NT2/D1 (cell line): ENCODE measurements at regions not wholly inside any gene's neighbourhood (a gene's known extent, or its start where the extent isn't known, plus 50 kb on each side); places are given as distances from the start of the nearest gene placed in this dataset.

Source experiments
- DNase-seq: peaks from one replicate; pipeline ENCODE4 v3.0.0-alpha.2; 2011; ENCODE audit warnings: low read depth, low spot score
- H3K27me3 ChIP-seq: 2 replicates; pipeline ENCODE4 v1.6.0; 2011; ENCODE audit warnings: mild to moderate bottlenecking; ENCODE audit not compliant: insufficient read length, insufficient read depth
- H3K36me3 ChIP-seq: 2 replicates; pipeline ENCODE4 v1.6.1; 2011; ENCODE audit warnings: mild to moderate bottlenecking, low read length, mixed read lengths; ENCODE audit not compliant: insufficient read depth, insufficient read length
- H3K4me1 ChIP-seq: 2 replicates; pipeline ENCODE4 v1.5.1; 2011; ENCODE audit not compliant: insufficient read depth, insufficient read length
- H3K4me3 ChIP-seq: 2 replicates; pipeline ENCODE4 v1.5.1; 2011; ENCODE audit warnings: low read depth; ENCODE audit not compliant: insufficient read length
- H3K9ac ChIP-seq: 2 replicates; pipeline ENCODE4 v1.6.0; 2011; ENCODE audit warnings: low read depth; ENCODE audit not compliant: insufficient read length
- H3K9me3 ChIP-seq: 2 replicates; pipeline ENCODE4 v1.5.1; 2011; ENCODE audit warnings: mild to moderate bottlenecking, low read length; ENCODE audit not compliant: insufficient read depth
- SUZ12 ChIP-seq: IDR thresholded peaks from 2 replicates; pipeline ENCODE4 v1.6.1; 2011; ENCODE audit not compliant: insufficient read length, insufficient read depth; ENCODE audit errors: extremely low read depth
- YY1 ChIP-seq: IDR thresholded peaks from 2 replicates; pipeline ENCODE4 v1.6.1; 2011; ENCODE audit not compliant: insufficient read length, insufficient read depth
- ZNF274 ChIP-seq: IDR thresholded peaks from 2 replicates; pipeline ENCODE4 v1.6.1; 2011; ENCODE audit warnings: mild to moderate bottlenecking, low read depth, low read length

GRCh38 chr16:79690159-79690558 is 89.6 kb upstream of the MAF start:
- Histone ChIP-seq H3K4me1 (no peaks in the 10 kb centered on the region), H3K9ac (no peak overlapping the region), H3K4me3 (no peak overlapping the region), H3K36me3 (no peaks in the 10 kb centered on the region), H3K9me3 (0 out of 2 replicates have a peak, but pooled peaks cover 4% of the 10 kb centered on the region), H3K27me3 (no peaks in the 10 kb centered on the region)
- DNase-seq: no peak
- TF ChIP-seq YY1 (no peak), ZNF274 (no peak), SUZ12 (no peak)

GRCh38 chr16:79687249-79688130 is 87.0 kb upstream of the MAF start:
- no peaks in the 10 kb centered on the region for H3K4me1 ChIP-seq
- no peaks in the 10 kb centered on the region for H3K9me3 ChIP-seq
- H3K4me3 ChIP-seq: no peak overlapping the region
- TF ChIP-seq ZNF274 (no peak), SUZ12 (no peak), YY1 (no peak)
- H3K36me3 ChIP-seq: no peaks in the 10 kb centered on the region
- no peaks in the 10 kb centered on the region for H3K27me3 ChIP-seq
- DNase-seq: no peak
- H3K9ac ChIP-seq: no peak overlapping the region

GRCh38 chr16:79685871-79686270 is 85.3 kb upstream of the MAF start:
- no peak for DNase-seq
- Histone ChIP-seq H3K36me3 (no peaks in the 10 kb centered on the region), H3K27me3 (no peaks in the 10 kb centered on the region), H3K4me1 (no peaks in the 10 kb centered on the region), H3K4me3 (no peak overlapping the region), H3K9me3 (no peaks in the 10 kb centered on the region), H3K9ac (no peak overlapping the region)
- TF ChIP-seq ZNF274: no peak
- no peak for TF ChIP-seq YY1
- TF ChIP-seq SUZ12: no peak

- H3K36me3 ChIP-seq: no peaks in the 10 kb centered on the region
- no peak overlapping the region for H3K9ac ChIP-seq
- TF ChIP-seq SUZ12: no peak
- no peak for TF ChIP-seq YY1
- no peak for TF ChIP-seq ZNF274
- H3K27me3 ChIP-seq: no peaks in the 10 kb centered on the region
- no peaks in the 10 kb centered on the region for H3K4me1 ChIP-seq
- no peaks in the 10 kb centered on the region for H3K9me3 ChIP-seq
- no peak for DNase-seq
- no peak overlapping the region for H3K4me3 ChIP-seq
These were observed 78.8 kb upstream of the MAF start for GRCh38 chr16:79679334-79679733.

GRCh38 chr16:79677799-79678530 is 77.4 kb upstream of the MAF start:
- Histone ChIP-seq H3K36me3 (no peaks in the 10 kb centered on the region), H3K27me3 (no peaks in the 10 kb centered on the region), H3K4me3 (no peak overlapping the region), H3K9ac (no peak overlapping the region), H3K4me1 (no peaks in the 10 kb centered on the region), H3K9me3 (no peaks in the 10 kb centered on the region)
- no peak for DNase-seq
- TF ChIP-seq SUZ12: no peak
- no peak for TF ChIP-seq YY1
- no peak for TF ChIP-seq ZNF274

GRCh38 chr16:79673635-79674034 is 73.1 kb upstream of the MAF start:
- Histone ChIP-seq H3K4me1 (no peaks in the 10 kb centered on the region), H3K27me3 (no peaks in the 10 kb centered on the region), H3K9ac (no peak overlapping the region), H3K4me3 (no peak overlapping the region), H3K9me3 (peaks cover 15% of the 10 kb centered on the region), H3K36me3 (no peaks in the 10 kb centered on the region)
- DNase-seq: no peak
- TF ChIP-seq YY1: no peak
- no peak for TF ChIP-seq ZNF274
- TF ChIP-seq SUZ12: no peak

- Histone ChIP-seq H3K9me3 (peaks cover 15% of the 10 kb centered on the region), H3K36me3 (no peaks in the 10 kb centered on the region), H3K4me3 (no peak overlapping the region), H3K9ac (no peak overlapping the region), H3K27me3 (no peaks in the 10 kb centered on the region), H3K4me1 (no peaks in the 10 kb centered on the region)
- no peak for DNase-seq
- TF ChIP-seq SUZ12: no peak
- TF ChIP-seq ZNF274: no peak
- TF ChIP-seq YY1: no peak
These were observed 72.0 kb upstream of the MAF start for GRCh38 chr16:79672524-79672923.
